ENCODE measurements at regions not wholly inside any gene's neighbourhood (a gene's known extent, or its start where the extent isn't known, plus 50 kb on each side); places are given as distances from the start of the nearest gene placed in this dataset.

GRCh38 chr21:27393726-27394125 is 426.8 kb upstream of the ADAMTS5 start:
- no peaks in the 10 kb centered on the region for H3K36me3 Mint-ChIP-seq
- Histone ChIP-seq H2AFZ (ENCODE audit: insufficient read depth, low read depth, low read length, poor library complexity, severe bottlenecking) (no peak overlapping the region), H3K4me3 (replicated peaks in 1 of 3; ENCODE audit: low read depth in 2 of 3, low read length in 3 of 3) (no peak overlapping the region), H3K27me3 (ENCODE audit: control insufficient read depth in 2 of 2, insufficient read depth in 2 of 2, low read length in 2 of 2) (no peaks in the 10 kb centered on the region), H4K20me1 (ENCODE audit: insufficient read depth, low read length) (no peaks in the 10 kb centered on the region), H3K27ac (ENCODE audit: low read depth in 1 of 2, low read length in 2 of 2) (no peak overlapping the region), H3K79me2 (ENCODE audit: insufficient read depth, low read length) (no peaks in the 10 kb centered on the region), H3K4me1 (ENCODE audit: control insufficient read depth in 1 of 2, insufficient read depth in 2 of 2, low read length in 2 of 2) (no peaks in the 10 kb centered on the region), H3K9me3 (replicated peaks in 1 of 2; ENCODE audit: control insufficient read depth in 1 of 2, insufficient read depth in 1 of 2, low read length in 2 of 2) (peaks cover 3 to 7% of the 10 kb centered on the region in 2 donors), H3K36me3 (replicated peaks in 1 of 2; ENCODE audit: control insufficient read depth in 1 of 2, insufficient read depth in 2 of 2, low read length in 2 of 2) (no peaks in the 10 kb centered on the region), H3K9ac (ENCODE audit: insufficient read depth, low read length, poor library complexity, severe bottlenecking) (no peak overlapping the region), H3K4me2 (replicated peaks; ENCODE audit: extremely low read depth, low read length, poor library complexity, severe bottlenecking) (no peak overlapping the region)
- H3K27me3 Mint-ChIP-seq (ENCODE audit: low read depth in 3 of 3), result no peaks in the 10 kb centered on the region
- TF ChIP-seq, protein P1, sequence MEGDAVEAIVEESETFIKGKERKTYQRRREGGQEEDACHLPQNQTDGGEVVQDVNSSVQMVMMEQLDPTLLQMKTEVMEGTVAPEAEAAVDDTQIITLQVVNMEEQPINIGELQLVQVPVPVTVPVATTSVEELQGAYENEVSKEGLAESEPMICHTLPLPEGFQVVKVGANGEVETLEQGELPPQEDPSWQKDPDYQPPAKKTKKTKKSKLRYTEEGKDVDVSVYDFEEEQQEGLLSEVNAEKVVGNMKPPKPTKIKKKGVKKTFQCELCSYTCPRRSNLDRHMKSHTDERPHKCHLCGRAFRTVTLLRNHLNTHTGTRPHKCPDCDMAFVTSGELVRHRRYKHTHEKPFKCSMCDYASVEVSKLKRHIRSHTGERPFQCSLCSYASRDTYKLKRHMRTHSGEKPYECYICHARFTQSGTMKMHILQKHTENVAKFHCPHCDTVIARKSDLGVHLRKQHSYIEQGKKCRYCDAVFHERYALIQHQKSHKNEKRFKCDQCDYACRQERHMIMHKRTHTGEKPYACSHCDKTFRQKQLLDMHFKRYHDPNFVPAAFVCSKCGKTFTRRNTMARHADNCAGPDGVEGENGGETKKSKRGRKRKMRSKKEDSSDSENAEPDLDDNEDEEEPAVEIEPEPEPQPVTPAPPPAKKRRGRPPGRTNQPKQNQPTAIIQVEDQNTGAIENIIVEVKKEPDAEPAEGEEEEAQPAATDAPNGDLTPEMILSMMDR (IDR thresholded peaks at IDR 0.05), result no peak
- H3K27ac Mint-ChIP-seq, result no peak overlapping the region
- no peak for DNase-seq
- H3K4me1 Mint-ChIP-seq, result no peaks in the 10 kb centered on the region
- intact Hi-C loops (cut with micrococcal nuclease), result no loop called here
- peaks cover 0 to 7% (median 2%) of the 10 kb centered on the region in 7 donors for H3K9me3 Mint-ChIP-seq
- H3K4me3 Mint-ChIP-seq, result no peak overlapping the region
- WGBS (ENCODE audit: insufficient coverage), result 100% methylated on average over 2 of the region's 3 CpGs

DNA sequence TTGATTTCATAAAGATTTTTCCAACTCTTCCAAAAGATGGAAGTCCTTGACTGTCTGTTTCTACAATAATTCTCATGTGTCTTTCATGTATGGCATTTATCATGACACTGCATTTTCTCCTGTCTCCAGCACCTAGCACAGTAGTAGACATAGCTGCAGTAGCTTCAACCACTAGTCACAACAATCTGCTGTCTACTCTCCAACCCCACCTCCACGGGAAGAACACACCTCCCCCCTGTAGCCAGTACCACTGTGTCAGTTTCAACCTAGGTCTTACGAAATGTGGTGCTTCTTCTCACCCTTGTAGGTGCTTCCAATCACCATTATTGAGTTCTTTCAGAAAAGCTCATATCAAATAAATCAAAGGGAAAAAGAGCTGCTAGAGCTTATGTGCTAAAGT is 425.1 kb upstream of the ADAMTS5 start:
- DNase-seq, result no peak
- Histone ChIP-seq H3K36me3 (replicated peaks in 1 of 2; ENCODE audit: control insufficient read depth in 1 of 2, insufficient read depth in 2 of 2, low read length in 2 of 2) (no peaks in the 10 kb centered on the region), H3K4me1 (ENCODE audit: control insufficient read depth in 1 of 2, insufficient read depth in 2 of 2, low read length in 2 of 2) (no peaks in the 10 kb centered on the region), H3K4me2 (replicated peaks; ENCODE audit: extremely low read depth, low read length, poor library complexity, severe bottlenecking) (no peak overlapping the region), H3K4me3 (replicated peaks in 1 of 3; ENCODE audit: low read depth in 2 of 3, low read length in 3 of 3) (no peak overlapping the region), H2AFZ (ENCODE audit: insufficient read depth, low read depth, low read length, poor library complexity, severe bottlenecking) (no peak overlapping the region), H3K27me3 (ENCODE audit: control insufficient read depth in 2 of 2, insufficient read depth in 2 of 2, low read length in 2 of 2) (no peaks in the 10 kb centered on the region), H3K27ac (ENCODE audit: low read depth in 1 of 2, low read length in 2 of 2) (no peak overlapping the region), H4K20me1 (ENCODE audit: insufficient read depth, low read length) (no peaks in the 10 kb centered on the region), H3K9ac (ENCODE audit: insufficient read depth, low read length, poor library complexity, severe bottlenecking) (no peak overlapping the region), H3K9me3 (replicated peaks in 1 of 2; ENCODE audit: control insufficient read depth in 1 of 2, insufficient read depth in 1 of 2, low read length in 2 of 2) (peaks cover 3 to 7% of the 10 kb centered on the region in 2 donors), H3K79me2 (ENCODE audit: insufficient read depth, low read length) (no peaks in the 10 kb centered on the region)
- Mint-ChIP-seq H3K27ac (no peak overlapping the region), H3K4me1 (no peaks in the 10 kb centered on the region), H3K36me3 (no peaks in the 10 kb centered on the region), H3K27me3 (ENCODE audit: low read depth in 3 of 3) (no peaks in the 10 kb centered on the region), H3K4me3 (no peak overlapping the region), H3K9me3 (peaks cover 0 to 7% (median 2%) of the 10 kb centered on the region in 7 donors)
- intact Hi-C loops (cut with micrococcal nuclease), result no loop called here
- TF ChIP-seq, protein P1 (IDR thresholded peaks at IDR 0.05), result no peak
- WGBS (ENCODE audit: insufficient coverage), result 60% methylated on average over 1 of the region's 2 CpGs
